ENCODE measurements at regions not wholly inside any gene's neighbourhood (a gene's known extent, or its start where the extent isn't known, plus 50 kb on each side); places are given as distances from the start of the nearest gene placed in this dataset.
"Not testable (repeated sequence)": the region's sequence is repeated elsewhere in the genome, so short reads cannot be mapped to it uniquely, and the experiment has no call there.

DNA sequence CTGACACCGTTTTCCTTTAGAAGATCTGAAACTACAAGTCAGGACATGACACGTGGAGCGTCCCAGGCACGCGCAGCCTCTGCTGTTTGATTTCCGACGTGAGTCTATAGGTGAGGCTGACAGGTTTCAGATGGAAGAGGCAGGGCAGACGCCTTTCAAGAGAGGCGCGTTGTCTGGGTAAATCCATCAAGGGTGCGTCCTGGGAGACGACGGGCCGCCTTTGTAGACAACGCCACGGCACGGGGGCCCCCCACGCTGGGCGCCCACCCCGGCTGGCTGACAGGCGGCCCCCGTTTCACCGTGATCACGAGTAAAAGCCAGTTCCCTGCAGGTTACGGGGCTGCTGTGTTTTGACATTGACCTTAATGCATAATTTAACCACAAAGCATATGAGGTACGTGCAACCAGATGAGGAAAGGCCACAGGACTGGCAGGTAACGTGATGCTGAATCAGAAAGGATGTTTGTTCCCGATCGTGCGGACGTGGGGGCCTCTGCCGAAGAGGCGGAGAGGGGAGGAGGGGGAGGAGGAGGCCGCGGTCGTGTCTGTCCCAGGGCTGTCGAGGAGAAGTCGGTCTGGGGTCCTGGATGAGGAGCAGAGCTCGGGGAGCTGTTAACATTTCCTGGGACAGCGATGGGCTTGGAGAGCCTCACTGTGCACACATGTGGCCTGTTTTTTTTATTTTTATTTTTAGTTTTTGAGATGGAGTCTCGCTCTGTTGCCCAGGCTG lies 51.1 kb upstream of the PPP2R3B start:
- no peak for DNase-seq (ENCODE audit: low read depth)

DNA sequence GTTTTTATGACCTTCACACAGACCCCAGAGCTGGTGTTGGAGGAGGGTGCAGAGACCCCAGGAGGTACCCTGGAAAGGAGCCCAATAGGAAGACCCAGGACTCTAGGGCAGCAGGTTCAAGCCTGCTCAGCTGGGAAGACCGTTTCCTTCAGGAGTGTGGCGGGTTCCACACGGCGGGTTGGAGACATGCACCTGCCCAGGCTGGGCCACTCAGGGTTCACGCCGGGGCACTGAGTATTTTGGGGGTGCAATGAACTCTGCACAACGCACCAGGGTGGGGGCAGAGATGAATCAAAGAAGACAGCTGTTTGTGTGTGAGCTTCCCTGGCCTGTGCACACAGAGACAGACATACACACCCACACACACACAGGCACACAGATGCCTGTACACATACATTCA lies 52.5 kb upstream of the PPP2R3B start:
- no peak for DNase-seq (ENCODE audit: low read depth)

DNA sequence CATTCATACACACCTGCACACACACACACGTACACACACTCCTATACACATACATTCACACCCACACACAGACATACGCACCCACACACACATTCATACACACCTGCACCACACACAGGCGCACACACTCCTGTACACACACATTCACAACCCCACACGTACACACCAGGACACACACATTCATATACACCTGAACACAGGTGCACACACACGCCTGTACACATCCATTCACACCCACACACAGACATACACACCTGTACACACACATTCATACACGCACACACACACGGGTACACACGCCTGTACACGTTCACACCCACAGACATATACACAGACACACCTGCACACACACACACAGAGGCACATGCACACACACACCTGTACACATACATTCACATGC lies 53.0 kb upstream of the PPP2R3B start:
- no peak for DNase-seq (ENCODE audit: low read depth)

DNA sequence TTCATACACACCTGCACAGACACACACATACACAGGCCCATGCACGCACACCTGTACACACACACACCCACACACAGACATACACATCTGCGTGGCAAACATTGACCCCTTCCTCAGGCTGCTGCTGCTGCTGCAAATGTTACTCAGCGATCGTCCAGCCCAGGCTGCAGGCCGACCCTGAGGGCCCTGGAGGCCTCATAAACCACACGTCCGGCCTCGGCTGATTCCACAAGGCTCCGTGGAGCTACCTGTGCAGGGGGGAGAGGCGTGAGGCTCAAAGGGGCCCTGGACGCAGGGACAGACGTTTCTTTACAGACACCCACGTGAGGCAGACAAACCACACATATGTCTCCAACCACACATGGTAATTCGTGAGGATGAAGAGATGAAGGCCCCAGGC lies 53.9 kb upstream of the PPP2R3B start:
- no peak for DNase-seq (ENCODE audit: low read depth)

DNA sequence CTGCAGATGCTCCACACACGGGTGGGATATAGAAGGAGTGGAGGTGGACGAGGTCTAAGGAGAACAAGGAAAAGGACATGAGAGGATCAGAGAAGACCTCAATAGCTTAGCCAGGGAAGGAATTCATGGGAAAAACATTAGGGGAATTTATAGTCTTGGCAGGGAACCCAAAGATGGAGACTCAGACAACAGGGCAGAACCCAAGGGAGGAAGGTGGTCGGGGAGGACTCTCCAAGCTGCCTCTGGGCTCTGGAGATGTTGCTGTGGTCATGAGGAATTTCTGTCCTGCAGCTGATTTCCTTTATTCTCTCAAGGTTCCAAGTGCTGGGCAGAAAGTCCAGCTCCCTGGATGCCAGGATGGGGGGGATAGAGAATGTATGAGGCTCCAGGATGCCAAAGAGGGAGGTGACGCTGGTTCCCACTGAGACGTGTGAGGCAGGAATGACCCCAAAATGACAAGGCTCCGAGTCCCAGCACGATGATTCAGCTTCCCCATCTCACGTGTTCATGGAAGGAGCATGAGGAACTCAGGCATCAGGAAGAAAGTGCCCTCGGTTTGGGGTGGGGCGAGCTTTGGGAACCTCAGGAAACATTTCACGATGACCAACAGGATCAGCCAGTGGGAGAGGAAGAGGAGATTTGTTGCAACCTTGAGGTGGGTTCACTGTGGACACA lies 57.0 kb upstream of the PPP2R3B start:
- DNase-seq (ENCODE audit: low read depth): no peak

DNA sequence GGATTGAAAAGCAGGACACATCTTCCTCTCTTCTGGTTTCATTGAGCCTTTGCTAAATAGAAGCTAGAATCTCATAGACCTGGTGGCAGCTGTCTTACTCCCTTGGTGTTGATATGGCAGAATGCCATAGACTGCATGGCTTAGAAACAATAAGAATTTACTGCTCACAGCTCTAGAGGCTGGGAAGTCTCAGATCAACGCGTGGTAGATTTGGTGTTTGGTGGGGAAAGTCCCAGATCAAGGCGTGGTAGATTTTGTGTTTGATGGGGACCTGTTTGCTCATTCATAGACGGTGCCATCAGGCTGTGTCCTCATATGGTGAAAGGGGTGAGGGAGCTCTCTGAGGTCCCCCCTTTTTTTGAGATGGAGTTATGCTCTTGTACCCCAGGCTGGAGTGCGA lies 57.6 kb upstream of the PPP2R3B start:
- DNase-seq (ENCODE audit: low read depth): no peak

DNA sequence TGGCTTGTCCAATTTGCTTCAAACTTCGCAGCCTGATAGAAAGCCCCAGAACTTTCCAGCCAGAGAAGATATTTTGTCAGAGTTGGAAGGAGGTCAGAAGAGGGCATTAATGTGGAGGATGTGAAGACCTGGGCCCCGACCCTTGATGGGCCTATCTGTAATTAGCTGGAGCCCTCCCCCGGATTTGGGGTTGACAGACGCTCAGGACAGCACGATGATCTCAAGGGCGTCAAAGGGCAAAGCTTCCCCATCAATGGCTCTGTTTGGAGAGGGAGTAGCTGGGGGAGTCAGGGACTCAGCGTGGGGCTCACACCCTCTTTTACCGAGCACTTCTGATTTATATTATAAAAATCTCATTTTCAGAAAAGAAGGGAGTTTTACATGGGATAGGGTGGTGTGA lies 59.0 kb upstream of the PPP2R3B start:
- DNase-seq (ENCODE audit: low read depth): no peak

DNA sequence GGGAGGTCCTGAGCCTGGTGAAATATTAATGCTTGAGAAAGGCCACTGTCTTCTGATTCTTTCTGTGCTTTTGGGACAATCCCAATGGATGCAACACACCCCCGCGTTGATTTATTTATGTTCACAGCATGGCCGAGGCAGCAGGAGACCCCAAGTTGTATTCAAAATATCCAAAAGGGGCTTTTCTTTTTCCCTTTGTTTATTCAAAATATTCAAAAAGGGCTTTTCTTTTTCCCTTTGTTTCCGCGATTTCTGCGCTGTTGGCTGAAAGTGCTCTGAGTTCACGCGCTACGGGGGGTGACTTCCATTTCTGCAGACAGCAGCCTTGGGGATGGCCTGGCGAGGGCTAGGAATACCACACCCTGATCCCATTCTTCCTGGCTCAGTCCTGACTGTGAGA lies 59.5 kb upstream of the PPP2R3B start:
- no peak for DNase-seq (ENCODE audit: low read depth)

DNA sequence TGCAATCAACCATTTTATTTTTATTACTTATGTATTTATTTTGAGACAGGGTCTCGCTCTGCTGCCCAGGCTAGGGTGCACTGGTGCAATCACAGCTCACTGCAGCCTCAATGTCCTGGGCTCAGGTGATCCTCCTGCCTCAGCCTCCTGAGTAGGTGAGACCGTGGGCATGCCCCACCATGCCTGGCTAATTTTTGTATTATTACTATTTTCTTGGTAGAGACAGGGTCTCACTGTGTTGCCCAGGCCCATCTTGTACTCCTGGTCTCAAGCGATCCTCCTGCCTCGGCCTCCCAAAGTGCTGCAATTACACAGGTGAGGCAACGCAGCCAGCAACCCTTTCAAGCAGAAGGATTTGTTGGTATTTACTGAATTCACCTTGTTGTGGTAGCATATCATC lies 60.3 kb upstream of the PPP2R3B start:
- DNase-seq (ENCODE audit: low read depth): no peak

DNA sequence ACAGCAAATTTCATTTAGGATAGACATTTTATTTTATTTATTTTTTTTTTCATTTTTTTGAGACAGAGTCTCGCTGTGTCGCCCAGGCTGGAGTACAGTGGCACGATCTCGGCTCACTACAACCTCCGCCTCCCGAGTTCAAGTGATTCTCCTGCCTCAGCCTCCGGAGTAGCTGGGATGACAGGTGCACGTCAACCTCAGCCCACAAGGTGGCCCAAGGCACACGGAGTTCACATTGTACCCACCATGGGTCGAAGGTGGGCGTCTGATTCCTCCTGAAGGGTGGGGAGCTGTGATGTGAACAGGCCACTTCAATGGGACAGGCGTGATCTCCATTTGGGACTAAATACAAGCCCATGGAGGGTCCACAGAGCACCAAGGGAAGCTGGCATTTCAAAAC lies 65.0 kb upstream of the PPP2R3B start:
- not testable (repeated sequence) for DNase-seq (ENCODE audit: low read depth)

DNA sequence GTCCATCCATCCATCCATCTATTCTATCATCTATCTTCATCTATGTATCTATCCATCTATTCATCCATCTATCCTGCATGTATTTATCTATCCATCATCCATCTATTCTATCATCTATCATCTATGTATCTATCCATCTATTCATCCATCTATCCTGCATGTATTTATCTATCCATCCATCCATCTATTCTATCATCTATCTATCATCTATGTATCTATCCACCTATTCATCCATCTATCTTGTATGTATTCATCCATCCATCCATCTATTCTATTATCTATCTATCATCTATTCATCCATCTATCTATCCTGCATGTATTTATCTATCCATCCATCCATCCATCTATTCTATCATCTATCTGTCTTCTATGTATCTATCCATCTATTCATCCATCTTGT lies 65.9 kb upstream of the PPP2R3B start:
- no peak for DNase-seq (ENCODE audit: low read depth)

DNA sequence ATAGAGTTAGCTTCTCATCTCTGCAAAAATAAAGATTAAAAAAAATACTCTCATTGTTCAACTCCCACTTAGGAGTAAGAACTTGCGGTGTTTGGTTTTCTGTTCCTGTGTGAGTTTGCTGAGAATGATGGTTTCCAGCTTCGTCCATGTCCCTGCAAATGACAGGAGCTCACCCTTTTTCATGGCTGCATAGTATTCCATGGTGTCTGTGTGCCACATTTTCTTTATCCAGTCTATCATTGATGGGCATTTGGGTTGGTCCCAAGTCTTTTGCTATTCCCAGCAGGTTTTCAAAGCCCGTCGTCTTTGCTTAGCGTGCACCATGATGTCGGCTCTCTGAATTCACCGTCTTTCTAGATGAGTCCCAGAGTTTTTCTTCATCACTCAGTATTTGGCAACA lies 67.8 kb upstream of the PPP2R3B start:
- DNase-seq (ENCODE audit: low read depth): not testable (repeated sequence)

DNA sequence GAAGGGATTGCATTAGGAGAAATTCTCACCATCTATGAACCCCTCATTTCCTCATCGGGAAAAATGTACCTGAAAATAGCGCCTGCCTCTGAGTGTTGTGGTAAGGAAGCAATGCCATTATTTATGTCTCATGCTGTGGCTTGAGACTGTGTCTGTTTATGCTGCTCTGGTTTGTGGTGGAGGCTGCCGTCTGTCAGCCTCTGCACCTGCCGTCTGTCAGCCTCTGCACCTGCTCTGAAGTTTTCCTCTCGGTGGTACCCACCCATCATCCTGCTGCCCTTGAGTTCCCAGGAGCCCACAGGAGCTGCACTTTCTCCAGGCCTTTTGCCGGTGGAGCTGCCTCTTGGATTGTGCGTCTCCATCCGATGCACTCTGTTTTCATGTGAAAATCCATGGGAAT lies 68.5 kb upstream of the PPP2R3B start:
- DNase-seq (ENCODE audit: low read depth): no peak

DNA sequence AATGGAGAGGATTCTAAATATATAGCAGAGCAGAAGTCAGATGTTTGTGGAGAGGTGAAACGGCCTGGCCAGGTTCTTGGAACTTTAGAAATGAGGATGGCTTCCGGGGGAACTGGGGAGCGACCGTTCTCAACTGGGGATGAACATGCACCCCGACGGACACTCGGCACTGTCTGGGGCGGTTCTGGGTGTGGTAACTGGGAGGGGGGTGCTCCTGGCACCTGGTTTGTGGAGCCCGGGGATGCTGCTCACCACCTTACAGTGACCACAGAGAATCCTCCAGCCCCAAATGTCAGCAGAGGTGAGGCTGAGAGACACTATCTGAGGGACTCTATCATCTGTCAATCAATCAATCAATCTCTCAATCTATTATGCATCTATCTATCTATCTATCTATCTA lies 69.0 kb upstream of the PPP2R3B start:
- DNase-seq (ENCODE audit: low read depth): no peak

DNA sequence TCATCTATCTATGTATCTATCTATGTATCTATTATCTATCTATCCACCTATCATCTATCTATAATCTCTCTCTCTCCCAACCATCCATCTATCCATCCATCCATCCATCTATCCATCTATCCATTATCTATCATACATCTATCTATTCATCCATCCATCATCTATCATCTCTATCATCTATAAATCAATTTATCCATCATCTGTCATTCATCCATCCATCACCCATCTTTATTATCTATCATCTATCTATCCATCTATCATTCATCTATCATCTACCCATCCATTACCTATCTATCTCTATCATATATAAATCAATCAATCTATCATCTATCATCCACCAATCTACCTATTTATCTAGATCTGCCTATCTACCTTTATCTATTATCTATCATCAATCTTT lies 69.4 kb upstream of the PPP2R3B start:
- no peak for DNase-seq (ENCODE audit: low read depth)

DNA sequence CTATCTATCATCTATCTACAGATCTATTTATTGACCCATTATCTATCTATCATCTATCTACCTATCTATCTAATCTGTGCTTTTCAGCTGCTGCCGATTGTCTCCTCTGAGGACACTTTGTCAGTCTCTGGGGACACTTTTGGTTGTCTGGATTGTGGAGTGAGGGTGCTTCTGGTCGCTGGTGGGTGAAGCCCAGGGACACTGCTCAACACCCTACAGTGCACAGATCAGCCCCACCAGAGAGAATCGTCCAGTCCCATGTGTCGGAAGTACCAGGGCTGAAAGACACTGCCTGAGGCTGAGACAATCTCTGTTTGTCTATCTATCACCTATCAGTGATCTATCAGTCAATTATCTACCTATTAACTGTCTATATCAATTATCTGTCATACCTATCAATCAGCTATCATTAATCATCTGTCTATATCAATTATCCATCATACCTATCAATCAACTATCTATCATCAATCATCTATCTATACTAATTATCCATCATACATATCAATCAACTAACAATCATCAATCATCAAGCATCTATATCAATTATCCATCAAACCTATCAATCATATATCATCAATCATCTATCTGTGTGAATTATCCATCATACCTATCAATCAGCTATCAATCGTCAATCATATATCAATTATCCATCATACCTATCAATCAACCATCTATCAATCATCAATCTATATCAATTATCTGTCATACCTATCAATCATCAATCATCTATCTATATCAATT lies 70.0 kb upstream of the PPP2R3B start:
- no peak for DNase-seq (ENCODE audit: low read depth)

DNA sequence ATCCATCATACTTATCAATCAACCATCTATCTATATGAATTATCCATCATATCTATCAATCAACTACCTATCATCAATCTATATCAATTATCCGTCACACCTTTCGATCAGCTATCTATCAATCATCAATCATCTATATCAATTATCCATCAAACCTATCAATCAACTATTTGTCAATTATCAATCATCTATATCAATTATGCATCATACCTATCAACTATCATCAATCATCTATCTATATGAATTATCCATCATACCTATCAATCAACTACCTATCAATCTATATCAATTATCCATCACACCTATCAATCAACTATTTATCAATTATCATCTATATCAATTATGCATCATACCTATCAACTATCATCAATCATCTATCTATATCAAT lies 70.6 kb upstream of the PPP2R3B start:
- DNase-seq (ENCODE audit: low read depth): no peak

DNA sequence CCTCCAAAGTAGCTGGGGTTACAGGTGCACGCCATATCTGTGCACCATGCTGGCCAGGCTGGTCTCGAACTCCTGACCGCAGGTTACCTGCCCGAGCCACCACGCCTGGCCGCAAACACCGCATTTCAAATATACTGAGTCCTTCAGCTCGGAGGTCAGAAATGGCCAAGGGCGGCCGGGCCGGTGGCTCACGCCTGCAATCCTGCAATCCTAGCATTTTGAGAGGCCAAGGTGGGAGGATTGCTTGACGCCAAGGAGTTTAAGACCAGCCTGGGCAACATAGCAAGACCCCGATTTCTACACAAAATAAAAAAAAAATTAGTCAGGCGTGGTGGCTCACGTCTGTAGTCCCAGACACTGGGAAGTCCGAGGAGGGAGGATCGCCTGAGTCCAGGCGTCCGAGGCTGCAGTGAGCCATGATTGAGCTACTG lies 71.9 kb upstream of the PPP2R3B start:
- no peak for DNase-seq (ENCODE audit: low read depth)

DNA sequence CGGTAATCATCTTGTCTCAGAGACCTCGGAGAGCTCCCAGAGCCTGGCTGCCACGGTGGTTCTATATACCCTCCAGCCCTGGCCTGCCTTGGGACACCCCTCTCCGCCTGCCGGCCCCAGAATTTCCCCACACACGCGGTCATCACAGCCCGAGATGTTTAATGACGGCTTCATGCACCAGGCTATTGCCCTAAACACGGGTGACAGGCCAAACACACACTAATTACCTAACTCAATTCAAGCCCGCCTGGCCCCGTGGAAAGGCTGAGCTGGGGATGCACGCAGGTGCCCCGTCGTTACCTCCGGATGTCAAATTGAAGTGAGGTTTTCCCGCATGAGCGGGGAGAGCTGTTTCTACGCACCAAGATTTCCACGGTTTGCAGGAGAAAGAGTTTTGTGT lies 72.9 kb upstream of the PPP2R3B start:
- DNase-seq (ENCODE audit: low read depth): no peak

DNA sequence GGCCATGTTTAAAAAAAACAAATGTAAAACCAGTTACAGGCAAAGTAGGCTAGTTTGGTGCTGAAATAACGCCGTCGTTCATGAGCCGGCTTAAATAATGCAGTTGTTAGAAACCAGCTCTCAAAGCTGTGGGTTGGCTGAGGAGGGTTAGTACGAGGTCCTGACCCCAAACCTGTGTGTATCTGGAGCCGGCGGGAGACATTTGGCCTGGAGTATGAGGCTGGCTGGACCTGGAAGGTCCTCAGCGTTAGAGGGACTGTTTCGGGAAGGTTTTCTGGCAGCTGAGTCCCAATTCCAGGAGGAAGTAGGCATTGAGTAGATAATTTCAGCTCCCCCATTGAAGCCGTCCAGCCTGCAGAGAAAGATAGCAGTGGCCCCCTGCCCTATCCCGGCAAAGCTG lies 73.4 kb upstream of the PPP2R3B start:
- DNase-seq (ENCODE audit: low read depth): no peak

DNA sequence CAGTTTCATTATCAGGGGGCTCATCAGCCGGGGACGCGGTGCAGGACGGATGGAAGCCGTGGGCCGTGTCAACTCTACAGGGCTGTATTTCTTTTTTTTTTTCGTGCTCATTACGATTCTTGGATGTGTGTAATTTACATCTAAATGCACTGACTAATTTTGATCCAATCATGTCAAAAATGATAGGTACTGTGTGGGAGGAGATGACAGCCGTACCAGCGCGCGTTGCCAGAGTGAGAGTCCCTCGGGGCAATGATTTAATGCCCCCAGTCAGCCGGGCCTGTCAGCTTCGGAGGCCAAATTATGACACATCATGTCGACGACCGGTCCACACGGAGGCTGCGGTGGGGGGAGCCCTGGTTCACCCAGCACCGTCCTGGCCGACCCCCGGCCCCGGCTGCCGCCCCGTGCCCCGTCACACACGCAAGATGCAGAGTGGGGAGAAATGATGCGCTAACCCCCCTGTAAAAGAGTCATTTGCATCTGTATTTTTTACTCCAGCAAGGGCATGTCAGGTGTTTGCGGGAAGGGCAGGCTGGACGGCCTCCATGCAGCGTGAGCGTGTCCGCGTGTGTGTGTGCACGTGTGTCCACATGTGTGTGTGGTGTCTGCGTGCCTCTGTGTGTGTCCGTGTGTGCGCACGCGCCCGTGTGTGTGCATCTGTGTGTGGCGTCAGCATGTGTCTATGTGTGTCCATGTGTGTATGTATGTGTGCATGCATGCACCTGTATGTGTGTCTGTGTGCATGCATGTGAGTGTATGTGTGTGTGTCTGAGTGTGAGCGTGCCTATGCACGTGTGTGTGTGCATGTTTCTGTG lies 74.3 kb upstream of the PPP2R3B start:
- no peak for DNase-seq (ENCODE audit: low read depth)

DNA sequence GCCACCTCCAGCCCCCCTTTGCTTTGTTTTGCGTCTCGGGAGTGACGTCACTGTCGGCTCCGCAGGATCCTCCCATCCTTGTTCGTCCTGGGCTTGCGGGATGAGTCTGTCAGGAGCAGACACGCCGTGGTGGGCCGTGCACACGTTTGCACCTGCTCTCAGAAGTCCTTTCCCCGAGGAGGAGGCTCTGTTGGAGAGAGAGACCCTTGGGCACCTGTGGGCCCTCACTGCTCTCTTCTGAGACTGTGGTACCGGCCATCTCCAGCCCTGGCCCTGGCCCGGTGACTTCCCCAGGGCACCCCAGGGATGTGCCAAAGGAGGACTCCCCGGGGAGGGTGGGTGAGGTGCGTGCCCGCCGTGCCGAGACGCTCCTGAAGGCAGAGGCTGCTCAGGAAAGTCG lies 76.1 kb upstream of the PPP2R3B start:
- DNase-seq (ENCODE audit: low read depth): no peak
